Right atrium auricular region (tissue), 2 donors: ENCODE measurements at regions not wholly inside any gene's neighbourhood (a gene's known extent, or its start where the extent isn't known, plus 50 kb on each side); places are given as distances from the start of the nearest gene placed in this dataset.

Experiments used
- DNase-seq: peaks from one replicate; pipeline ENCODE4 v3.0.0-alpha.2; 2019; ENCODE audit warnings: low spot score
- H3K27ac ChIP-seq, 2 donors: fragments of 200-600 bp; sonication (generic); 1 replicate in 1 of 2; 2 replicates in 1 of 2; pipeline ENCODE4 v1.5.1; 2016 to 2019
- H3K27me3 ChIP-seq, 2 donors: fragments of 200-600 bp; sonication (generic); one replicate each; pipeline versions ENCODE4 v1.5.1 to v1.6.0; 2017 to 2019
- H3K36me3 ChIP-seq: fragments of 200-600 bp; sonication (generic); one replicate; pipeline ENCODE4 v1.5.1; 2016
- H3K4me1 ChIP-seq, 2 donors: fragments of 200-600 bp; sonication (generic); one replicate each; pipeline versions ENCODE4 v1.5.1 to v1.6.0; 2017 to 2019
- H3K4me3 ChIP-seq, 2 donors: fragments of 200-600 bp; sonication (generic); 1 replicate in 1 of 2; 2 replicates in 1 of 2; pipeline ENCODE4 v1.5.1; 2017 to 2019; ENCODE audit warnings: mild to moderate bottlenecking in 1 of 2, moderate library complexity in 1 of 2
- H3K9me3 ChIP-seq, 2 donors: fragments of 200-600 bp; sonication (generic); one replicate each; pipeline ENCODE4 v1.5.1; 2019
- CTCF ChIP-seq, 2 donors: fragments of 200-600 bp; sonication (generic); IDR thresholded peaks; one replicate each; pipeline ENCODE4 v1.5.1; 2019; ENCODE audit warnings: antibody characterized with exemption in 2 of 2

DNA sequence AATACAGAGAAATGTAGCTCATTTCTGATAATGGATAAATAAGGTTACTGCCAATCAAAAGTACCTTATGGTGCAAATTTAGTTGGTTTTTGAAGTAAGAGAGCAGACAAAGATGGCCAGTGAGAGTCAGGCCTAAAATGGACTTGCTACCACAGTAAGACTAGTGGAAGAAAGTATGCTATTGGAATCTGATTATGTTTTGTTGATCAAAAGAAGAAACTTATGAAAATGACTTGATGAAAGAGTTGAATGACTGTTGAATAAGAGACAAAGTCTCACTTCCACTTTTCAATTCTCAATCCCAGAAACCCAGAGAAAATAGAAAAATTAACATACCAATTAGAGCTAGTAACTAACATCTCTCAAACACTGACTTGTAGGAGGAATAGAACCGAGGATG, 737.8 kb upstream of the INTU start:
- Histone ChIP-seq H3K27me3 (no peaks in the 10 kb centered on the region), H3K36me3 (no peaks in the 10 kb centered on the region), H3K27ac (no peak overlapping the region), H3K4me3 (no peak overlapping the region), H3K9me3 (peaks cover 0 to 7% of the 10 kb centered on the region in 2 donors), H3K4me1 (peaks cover 0 to 14% of the 10 kb centered on the region in 2 donors)
- no peak for DNase-seq
- TF ChIP-seq CTCF (IDR thresholded peaks at IDR 0.05), result no peak

DNA sequence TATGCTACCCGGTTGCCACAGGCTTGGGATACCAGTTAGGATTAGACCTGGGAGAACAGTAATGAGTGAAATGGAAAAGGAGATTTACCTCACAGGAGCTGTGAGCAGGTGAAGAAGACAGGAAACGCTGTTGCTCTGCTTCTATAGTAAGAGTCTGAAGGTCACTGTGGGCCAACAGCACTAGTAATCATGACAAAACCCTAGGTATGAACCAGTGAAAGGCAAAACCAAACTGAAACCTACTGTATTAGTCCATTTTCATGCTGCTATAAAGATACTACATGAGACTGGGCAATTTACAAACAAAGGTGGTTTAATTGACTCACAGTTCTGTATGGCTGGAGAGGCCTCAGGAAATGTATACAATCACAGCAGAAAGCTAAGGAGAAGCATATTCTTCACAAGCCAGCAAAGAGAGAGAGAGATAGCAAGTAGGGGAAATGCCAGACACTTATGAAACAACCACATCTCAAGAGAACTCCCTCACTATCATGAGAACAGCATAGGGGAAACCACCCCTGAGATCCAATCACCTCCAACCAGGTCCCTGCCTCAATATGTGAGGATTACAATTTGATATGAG, 736.7 kb upstream of the INTU start:
- TF ChIP-seq CTCF (IDR thresholded peaks at IDR 0.05), result no peak
- DNase-seq, result no peak
- no peak overlapping the region for H3K27ac ChIP-seq
- no peaks in the 10 kb centered on the region for H3K27me3 ChIP-seq
- H3K4me1 ChIP-seq, result peaks cover 0 to 14% of the 10 kb centered on the region in 2 donors
- H3K36me3 ChIP-seq, result no peaks in the 10 kb centered on the region
- no peak overlapping the region for H3K4me3 ChIP-seq
- H3K9me3 ChIP-seq, result peaks cover 0 to 7% of the 10 kb centered on the region in 2 donors

DNA sequence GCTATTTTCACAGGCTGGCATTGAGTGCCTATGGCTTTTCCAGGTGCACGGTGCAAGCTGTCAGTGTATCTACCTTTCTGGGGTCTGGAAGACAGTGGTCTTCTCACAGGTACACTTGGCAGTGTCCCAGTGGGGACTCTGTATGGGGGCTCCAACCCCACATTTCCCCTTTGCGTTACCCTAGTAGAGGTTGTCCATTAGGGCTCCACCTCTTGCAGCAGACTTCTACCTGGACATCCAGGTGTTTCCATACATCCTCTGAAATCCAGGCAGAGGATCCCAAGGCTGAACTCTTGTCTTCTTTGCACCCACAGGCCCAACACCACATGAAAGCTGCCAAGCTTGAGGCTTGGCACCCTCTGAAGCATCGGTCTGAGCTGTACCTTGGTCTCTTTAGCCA, 735.7 kb upstream of the INTU start:
- Histone ChIP-seq H3K4me3 (no peak overlapping the region), H3K4me1 (peaks cover 0 to 14% of the 10 kb centered on the region in 2 donors), H3K27me3 (no peaks in the 10 kb centered on the region), H3K36me3 (no peaks in the 10 kb centered on the region), H3K27ac (no peak overlapping the region), H3K9me3 (peaks cover 0 to 7% of the 10 kb centered on the region in 2 donors)
- DNase-seq, result no peak
- no peak for TF ChIP-seq CTCF (IDR thresholded peaks at IDR 0.05)

- Histone ChIP-seq H3K27me3 (no peaks in the 10 kb centered on the region), H3K4me3 (no peak overlapping the region), H3K27ac (peak overlapping the region; percentile 56 to 81), H3K4me1 (peaks cover 0 to 14% of the 10 kb centered on the region in 2 donors), H3K9me3 (peaks cover 0 to 7% of the 10 kb centered on the region in 2 donors), H3K36me3 (no peaks in the 10 kb centered on the region)
- no peak for DNase-seq
- TF ChIP-seq CTCF (IDR thresholded peaks at IDR 0.05), result no peak
Observed at GRCh38 chr4:126898815-126899214, 733.9 kb upstream of the INTU start.

DNA sequence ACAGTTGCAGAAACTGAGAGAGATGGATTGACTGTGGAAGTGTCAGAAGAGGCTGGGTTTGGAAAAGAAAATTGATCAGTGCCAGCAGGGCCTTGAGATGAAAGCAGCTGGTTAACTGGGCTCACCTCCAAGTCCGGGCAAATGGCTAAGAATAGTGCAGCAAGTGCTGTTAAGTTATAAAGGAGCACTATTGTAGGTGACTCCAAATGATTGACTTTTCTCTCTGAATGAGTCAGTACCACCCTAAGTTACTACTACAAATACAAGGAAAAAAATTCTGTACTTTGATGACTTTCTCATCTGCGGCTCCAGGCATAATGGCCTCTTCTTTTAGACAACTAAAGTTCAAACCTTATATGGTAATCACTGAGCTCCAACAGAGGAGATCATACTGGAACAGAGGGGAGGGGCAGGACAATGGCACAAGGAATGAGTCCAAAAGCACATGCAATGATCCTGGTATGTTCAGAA, 733.4 kb upstream of the INTU start:
- H3K36me3 ChIP-seq, result no peaks in the 10 kb centered on the region
- no peaks in the 10 kb centered on the region for H3K27me3 ChIP-seq
- peak overlapping the region; percentile 56 to 81 for H3K27ac ChIP-seq
- TF ChIP-seq CTCF (IDR thresholded peaks at IDR 0.05), result no peak
- H3K4me1 ChIP-seq, result peaks cover 0 to 14% of the 10 kb centered on the region in 2 donors
- DNase-seq, result no peak
- H3K9me3 ChIP-seq, result peaks cover 0 to 7% of the 10 kb centered on the region in 2 donors
- H3K4me3 ChIP-seq, result no peak overlapping the region

DNA sequence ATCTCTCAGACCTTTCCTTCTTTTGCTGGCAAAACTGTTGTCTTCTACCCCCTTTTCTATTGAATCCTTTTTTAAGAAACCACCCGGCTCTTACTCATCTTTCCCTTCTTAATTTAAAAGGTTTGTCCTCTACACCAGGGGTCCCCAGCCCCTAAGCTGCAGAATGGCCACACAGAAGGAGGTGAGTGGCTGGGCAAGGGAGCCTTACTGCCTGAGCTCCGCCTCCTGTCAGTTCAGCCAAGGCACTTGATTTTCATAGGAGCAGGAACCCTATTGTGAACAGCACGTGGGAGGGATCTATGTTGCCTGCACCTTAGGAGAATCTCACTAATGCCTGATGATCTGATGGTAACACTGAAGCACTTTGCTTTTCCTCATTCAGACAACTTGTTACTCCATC, 726.3 kb upstream of the INTU start:
- Histone ChIP-seq H3K27me3 (no peaks in the 10 kb centered on the region), H3K27ac (no peak overlapping the region), H3K9me3 (no peaks in the 10 kb centered on the region), H3K4me1 (no peaks in the 10 kb centered on the region), H3K4me3 (no peak overlapping the region), H3K36me3 (no peaks in the 10 kb centered on the region)
- TF ChIP-seq CTCF (IDR thresholded peaks at IDR 0.05), result no peak
- DNase-seq, result no peak
